NCI-H510A treated with DMSO at 0.1 percent for 48 hours (cell line): ENCODE measurements at regions not wholly inside any gene's neighbourhood (a gene's known extent, or its start where the extent isn't known, plus 50 kb on each side); places are given as distances from the start of the nearest gene placed in this dataset.

Experiments used
- DNase-seq: peaks from one replicate; lab custom pipeline; 2025; lab: John Stamatoyannopoulos, UW

DNA sequence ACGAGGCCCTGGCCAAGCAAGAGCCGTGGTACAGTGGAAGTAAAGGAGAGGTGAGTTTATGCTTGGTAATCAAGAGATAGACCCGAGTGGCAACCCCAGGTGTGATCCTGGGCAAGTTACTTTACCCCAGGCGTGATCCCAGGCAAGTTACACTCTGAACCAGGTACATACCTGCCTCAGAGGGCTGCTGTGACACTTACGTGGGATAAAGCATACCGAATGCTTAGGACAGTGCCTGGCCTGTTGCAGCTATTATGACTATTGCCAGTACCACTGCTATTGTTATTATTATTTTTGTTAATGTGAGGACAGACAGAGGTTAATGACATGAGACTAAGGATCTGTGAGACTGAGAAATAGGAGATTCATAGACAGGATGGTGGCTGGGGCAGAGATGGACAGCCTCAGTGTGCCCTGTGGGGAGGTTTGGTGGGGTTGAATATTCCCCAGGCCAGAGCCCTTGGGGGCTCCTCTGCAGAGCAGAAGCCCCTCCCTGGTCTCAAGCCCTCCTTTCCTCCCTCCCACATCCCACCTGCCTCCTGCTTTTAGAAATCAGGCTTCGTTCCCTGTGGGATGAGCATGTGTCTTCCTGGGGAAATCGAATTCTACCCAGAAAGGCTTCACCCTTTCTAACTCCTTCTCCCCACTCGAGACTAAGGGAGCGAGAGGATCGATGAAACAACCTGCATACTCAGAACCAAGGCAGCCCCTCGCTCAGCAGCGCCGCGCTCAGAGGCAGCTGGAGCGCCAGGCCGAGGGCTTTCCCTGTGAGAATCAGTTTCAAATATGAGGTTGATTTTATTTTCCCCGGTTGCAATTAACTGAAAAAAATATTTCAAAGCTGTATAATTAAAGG lies 62.0 kb upstream of the SIX3 start:
- DNase-seq: no peak

DNA sequence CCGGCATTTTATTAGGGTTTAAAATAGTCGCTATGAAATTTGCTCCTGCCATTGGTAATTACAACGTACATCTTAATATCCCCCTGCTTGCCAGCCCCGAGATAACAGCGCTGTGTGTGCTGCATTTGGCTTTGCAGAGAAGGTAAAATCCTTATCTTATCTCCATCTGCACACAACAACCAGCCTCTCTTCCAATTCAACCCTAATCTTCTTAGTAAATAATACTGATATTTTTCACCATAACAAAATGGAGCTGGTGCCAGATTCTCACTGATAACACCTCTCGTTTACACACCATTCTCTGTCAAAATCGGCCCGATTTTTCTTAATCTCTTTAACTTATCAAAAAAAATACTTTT lies 61.4 kb upstream of the SIX3 start:
- no peak for DNase-seq

DNA sequence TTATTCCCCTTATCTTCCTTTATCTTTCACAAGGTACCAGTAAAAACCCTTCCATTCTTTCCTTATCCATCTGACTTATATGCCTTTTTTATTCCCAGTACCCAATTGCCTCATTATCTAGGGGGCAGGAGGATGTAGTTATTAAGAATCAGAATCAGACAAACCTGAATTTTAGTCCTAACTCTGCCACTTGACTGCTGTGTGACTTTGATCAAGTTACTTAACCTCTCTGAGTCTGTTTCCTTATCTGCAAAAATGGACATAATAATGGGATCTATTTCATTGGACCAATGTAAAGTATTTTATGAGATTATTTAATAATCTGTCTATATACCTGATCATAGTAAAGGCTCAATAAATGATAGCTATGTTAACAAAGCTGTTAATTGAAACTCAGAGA lies 59.6 kb upstream of the SIX3 start:
- DNase-seq: no peak

- DNase-seq: no peak
These were observed 58.1 kb upstream of the SIX3 start for GRCh38 chr2:44883356-44883755.

GRCh38 chr2:44884231-44884630 lies 57.3 kb upstream of the SIX3 start:
- DNase-seq: no peak

DNA sequence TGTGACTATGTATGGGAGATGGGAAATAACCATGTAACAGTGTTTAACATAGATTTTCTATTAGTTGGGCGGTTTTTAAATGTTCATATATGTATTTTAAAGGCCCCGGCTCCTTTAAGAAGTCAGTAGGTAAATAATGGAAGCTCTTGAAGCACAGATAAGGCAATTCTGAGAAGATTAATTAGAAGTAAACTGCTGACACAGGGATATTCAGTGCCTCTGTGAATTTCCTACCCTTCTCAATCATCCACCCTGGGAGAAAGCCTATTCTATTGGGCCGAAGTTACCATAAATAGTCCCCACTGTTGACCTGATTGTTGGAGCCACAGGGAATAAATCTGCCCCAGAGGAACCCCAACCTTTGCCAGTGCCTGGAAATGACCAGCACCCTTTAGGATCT lies 56.8 kb upstream of the SIX3 start:
- no peak for DNase-seq

DNA sequence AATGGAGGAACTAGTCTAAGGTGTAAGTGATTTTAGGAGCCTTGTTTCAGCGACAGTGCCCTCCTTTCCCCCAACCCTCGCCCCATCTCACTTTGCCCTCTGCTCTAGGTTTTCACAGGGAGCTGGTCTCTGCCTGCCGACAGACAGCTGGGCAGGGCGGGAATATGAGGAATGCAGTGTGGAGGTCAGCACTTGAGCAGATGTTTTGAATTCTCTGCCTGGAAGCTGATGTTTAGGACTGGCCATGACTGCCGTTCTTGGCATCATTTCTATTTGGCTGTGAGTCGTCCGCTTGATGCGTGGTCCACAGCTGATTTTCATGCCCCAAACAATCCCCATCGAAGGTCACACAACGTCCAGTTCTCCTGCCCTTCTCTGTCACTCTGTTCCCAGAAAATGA lies 55.1 kb upstream of the SIX3 start:
- no peak for DNase-seq

- DNase-seq: no peak
These were observed 52.4 kb upstream of the SIX3 start for GRCh38 chr2:44889096-44889495.
